HG03442 (cell line): ENCODE measurements at regions not wholly inside any gene's neighbourhood (a gene's known extent, or its start where the extent isn't known, plus 50 kb on each side); places are given as distances from the start of the nearest gene placed in this dataset.

Source experiments
- ATAC-seq: cut with Tn5 transposase; IDR thresholded peaks from one replicate; pipeline ENCODE4 v1.9.1; 2021; ENCODE audit warnings: mild to moderate bottlenecking, moderate library complexity; ENCODE audit not compliant: unreplicated experiment

DNA sequence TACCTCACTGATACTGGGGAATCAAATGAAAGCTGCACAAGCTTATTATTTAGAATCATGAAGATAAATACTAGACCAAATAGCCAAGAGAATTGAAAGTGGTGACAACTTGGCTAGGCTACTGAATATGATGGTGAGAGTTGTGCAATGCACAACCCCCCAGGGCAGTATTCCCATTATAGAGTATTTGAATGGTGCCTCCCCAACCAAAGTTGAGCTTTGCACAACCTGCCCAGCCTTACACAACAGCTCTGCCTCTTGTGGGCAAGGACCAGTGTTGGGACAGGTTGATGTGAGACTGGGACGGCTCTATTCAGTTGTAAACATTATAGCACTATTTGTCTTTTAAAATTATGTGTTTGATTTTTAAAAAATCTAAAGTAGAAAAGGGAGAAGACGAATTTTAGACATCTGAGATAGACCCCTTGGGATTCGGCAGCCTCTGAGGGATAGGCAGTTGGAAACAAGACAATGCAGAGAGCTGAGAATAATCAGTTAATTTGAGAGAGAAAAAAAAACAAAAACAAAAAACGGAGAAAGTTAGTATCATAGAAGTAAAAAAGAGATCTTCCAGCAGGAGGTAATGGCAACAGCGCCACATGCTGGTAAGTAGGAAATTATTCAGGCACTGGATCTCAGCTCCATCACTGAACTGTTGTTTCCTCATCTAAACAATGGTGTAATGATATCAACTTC, 91.0 kb upstream of the KCNA3 start:
- ATAC-seq, result no peak

DNA sequence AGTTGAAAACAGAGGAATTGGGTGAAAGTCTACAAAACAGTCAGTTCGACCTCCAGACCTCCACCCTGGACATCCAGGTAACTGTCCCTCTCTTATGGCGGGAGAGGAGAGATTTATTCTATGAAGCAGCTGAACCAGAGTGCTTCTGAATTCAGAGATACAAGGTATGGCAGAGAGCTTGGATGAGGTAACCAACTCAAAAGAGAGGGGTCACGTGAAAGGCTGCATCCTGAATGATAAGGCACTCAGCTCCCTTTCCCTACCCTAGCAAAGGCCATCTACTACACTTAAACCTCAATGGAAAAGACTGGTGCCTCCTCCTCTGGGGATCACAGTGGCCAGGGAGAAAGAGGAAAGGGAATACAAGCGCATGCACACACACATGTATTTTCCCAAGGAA, 88.4 kb upstream of the KCNA3 start:
- ATAC-seq, result no peak

DNA sequence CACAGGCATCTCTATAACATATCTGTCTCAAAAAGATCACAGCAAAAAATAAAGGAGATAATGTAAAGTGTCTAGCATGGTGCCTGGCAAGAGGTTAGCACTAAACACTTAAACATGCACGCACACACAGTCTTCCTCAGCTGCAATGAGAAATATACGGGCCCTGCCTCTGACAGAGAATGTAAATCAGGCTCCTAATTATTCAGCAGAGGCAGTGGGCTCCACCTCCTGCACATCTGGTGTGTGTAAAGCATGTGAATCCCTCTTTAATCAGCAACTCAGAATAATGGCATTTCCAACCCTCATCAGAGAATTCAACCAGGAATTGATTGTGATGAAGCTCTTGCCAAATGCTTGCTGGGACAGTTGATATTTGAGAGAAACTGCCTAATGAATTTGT, 85.6 kb upstream of the KCNA3 start:
- ATAC-seq, result no peak

DNA sequence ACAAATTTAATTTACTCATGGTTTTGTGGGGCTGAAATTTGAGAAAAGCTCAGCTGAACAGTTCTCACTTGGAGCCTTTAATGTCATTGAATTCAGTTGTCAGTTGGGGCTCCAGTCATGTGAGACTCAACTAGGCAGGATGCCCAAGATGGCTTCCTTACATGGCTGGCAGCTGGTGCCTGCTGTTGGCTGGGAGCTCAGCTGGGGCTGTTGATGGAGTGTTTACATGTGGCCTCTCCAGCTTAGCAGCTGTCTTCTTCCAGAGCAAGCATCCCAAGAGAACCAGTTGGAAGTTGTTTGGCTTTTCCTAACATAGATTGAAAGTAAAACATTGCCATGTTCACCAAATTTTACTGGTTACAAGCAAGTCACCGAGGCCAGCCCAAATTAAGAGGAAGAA, 81.8 kb upstream of the KCNA3 start:
- no peak for ATAC-seq

DNA sequence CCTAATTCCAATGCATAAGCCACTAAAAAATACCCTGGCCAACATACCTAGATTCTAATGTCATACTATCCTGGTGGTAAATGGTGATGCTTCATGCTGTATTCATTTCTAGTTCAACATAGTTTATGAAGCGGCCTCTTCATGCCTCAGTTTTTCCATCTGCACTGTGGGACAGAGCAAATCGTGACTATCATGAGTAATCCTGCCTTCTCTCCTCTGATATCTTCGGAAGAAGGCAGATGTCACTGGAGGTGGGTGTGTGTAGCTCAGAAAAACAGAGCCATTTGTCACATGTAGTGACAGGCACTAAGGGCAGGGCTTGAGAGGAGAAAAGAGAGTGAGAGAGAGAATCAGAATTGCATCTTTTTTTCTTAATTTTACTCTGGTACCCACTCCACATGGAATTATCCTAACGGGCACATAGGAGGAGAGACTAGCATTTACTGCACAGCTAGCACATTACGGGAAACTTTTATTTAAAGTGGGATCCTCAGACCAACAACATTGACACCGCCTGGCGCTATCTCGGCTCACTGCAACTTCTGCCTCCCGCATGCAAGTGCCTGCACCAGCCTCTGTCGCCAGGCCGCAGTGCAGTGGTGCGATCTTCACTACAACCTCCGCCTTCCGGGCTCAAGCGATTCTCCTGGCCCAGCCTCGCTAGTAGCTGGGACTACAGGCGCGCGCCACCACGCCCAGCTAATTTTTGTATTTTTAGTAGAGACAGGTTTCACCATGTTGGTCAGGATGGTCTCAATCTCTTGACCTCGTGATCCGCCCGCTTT, 78.4 kb upstream of the KCNA3 start:
- ATAC-seq, result no peak

DNA sequence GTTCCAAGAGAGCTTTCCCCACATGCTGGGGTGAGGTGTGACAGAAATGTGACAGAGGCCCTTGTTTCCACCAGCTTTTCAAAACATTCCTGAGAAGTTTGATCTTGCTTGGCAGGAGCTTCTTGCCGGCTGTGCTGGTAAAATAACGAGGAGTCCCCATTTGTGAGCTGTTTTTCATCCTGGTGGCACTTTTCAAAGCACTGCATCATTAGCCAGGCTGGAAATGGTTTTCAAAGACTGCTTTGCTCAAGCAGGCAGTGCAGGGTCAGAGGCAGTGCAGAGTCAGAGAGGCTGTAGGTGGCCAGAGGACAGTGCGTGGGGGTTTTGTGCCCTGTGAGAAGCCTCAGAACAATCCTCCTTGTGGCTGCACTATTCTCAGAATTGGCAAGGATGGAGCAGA, 75.8 kb upstream of the KCNA3 start:
- ATAC-seq, result no peak

DNA sequence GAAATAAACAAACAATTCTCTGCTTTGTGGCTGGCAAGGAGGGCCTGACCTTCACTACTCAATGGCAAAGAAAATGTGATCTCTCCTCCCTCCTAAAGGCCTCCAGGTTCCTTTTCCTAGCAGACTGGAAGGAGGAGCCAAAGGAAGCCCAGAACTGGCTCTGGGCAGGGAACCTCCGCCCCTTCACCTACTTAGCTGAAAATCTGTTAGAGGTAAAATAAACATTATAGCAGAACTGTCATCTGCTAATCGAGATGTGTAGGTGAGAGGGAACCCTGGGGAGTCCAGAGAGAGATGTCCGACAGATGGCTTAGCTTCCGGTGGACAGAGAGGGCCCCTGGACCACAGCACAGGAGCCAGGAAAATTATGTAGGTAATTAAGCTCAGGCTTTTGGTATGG, 75.2 kb upstream of the KCNA3 start:
- no peak for ATAC-seq

DNA sequence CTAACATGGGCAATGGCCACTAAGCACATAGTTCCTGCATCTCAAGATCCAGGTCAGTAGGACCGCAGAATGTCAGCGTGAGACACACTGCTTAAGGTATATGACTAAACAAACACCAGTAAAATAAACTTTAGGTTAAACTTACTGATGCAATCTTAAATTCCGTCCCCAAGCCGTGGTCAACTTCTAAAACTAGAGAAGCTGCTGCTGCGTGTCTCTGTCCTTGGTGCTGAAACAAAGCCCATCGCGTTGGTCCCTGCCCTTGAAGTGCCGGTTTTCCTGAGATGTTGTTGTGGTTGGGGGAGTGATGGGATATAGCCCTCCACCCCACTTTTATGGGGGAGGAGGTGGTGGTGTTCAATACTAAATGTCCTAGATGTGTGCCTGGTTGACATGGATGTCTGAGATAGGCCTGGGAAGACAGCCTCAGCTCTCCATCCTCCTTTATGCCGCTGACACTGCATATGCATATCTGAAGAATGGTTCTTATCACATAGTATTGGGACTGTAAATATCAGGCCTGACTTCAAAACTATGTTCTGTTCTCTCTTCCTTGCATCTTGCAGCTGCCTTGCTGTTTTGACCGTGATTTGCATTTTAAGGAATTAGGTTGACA, 72.0 kb upstream of the KCNA3 start:
- no peak for ATAC-seq

DNA sequence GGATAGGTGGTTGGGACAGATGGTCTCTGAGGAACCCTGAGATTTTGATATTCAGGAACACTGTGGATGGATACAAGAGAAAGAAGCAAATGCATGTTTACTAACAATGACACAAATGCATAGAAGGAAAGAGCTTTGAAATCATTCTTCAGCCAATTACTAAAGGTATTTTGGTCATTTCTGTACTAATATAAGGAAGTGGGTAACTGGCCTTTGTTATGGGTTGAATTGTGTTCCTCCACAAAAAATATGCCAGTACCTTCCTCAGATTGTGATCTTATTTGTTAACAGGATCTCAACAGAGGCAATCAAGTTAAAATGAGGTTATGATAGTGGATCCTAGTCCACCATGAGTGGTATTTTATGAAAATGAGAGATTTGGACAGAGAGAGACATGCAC, 68.7 kb upstream of the KCNA3 start:
- ATAC-seq, result no peak

DNA sequence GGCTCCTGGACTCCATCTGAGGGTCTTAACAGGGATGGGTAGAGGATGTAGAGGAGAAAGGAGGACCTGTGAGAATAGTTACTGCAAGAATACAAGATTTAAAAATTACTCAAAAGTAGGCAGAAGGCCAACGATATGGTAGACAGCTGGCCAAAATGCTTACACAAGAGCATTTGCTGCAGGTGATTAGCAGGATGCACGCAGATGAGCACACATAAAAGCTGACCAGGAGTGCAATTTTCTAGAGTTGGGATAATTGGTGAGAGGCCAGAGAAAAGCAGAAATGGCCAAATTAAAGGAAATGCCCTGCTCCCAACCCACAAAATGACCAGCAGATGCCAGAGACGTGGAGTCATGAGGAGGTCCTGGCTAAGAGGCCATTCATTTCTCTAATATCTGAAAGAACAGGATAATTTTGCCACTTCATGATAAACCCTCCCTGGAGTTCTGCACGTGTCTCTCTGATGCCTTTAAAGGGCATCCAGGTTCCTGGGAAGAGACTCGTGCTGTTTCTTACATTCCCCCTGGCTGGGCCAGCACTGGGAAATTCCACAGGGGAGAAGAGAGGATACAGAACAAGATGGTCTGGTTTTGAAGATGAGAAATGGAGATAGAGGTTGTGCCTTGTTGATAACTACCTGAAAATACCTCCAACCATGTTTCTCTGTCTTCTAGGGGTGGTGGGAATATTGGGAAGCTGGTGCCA, 62.3 kb upstream of the KCNA3 start:
- no peak for ATAC-seq

DNA sequence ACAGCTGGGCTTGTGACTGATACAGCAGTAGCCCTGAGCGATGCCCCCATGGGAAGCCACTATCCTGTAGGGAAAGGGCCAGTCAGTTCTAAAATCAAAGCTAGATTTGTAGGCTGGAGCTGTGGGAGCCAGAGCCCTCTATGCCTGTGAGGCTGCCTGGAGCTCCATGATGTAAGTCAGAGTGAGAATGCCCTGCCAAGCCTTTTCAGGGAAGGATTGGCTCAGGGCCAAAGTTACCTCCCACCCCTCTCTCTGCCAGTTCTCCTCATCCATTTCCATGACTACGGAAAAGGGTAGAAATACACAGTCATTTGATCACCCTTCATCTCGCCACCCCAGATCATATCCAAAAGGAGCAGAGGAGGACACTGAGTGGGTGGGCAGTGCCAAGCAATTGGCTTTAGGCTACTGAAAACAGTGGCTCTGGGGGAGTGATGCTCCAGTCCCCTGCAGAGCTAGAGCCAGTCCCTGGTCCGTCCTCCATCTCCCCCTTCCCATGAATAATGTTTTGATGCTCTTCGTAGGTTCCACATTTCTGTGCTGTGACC, 59.5 kb upstream of the KCNA3 start:
- ATAC-seq, result no peak

DNA sequence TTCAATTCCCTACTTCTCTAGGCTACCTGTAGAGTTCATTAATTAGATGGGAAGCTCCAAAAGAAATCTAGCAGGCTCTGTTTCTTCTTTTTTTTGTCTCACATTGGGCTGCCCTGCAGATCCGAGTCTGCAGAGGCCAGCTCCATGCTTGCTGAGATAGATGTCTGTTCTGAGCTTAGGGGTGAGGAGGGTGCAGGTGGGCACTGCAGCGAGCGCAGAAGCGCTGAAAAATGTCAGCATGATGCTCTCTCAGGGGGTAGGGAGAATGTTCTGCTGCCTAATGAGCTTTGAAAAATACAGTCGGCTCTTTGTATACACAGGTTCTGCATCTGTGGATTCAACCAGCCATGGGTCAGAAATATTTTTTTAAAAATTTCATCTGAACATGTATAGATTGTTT, 56.8 kb upstream of the KCNA3 start:
- ATAC-seq, result no peak

DNA sequence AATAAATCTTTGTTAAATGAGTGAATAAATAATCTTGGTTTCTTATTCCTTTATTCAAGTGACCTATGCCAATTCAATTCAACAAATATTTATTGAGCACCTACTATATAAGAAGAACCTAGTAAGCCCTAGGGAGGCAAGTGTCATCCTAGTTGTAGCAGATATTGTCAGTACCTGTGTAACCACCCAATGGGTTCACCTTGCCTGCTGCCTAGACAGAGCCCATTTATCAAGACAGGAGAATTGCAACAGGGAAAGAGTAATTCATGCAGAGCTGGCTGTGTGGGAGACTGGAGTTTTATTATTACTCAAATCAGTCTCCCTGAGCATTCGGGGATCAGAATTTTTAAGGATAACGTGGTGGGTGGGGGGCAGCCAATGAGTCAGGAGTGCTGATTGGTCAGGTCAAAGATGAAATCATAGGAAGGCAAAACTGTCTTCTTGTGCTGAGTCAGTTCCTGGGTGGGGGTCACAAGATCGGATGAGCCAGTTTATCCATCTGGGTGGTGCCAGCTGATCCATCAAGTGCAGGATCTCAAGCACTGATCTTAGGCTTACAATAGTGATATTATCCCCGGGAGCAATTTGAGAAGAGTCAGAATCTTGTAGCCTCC, 53.8 kb upstream of the KCNA3 start:
- ATAC-seq, result no peak

DNA sequence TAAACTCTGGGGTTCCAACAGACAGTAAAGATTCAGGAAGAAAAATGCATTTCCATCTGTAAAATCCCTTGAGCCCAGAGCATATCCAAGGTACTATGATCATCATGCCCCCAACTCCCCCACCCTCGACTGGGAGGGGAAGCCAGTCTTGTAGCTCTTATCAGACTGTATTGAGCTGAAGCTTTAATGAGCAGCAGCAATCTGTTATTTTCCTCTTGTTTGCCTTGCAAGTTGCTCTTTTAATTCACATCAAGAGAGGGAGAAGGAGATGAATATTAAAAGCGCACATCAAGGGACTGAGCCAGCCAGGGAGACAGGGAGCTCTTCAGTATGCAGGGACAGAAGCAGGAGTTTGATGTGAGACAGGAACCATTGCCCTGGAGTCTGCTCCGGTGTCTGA, 52.5 kb upstream of the KCNA3 start:
- no peak for ATAC-seq

DNA sequence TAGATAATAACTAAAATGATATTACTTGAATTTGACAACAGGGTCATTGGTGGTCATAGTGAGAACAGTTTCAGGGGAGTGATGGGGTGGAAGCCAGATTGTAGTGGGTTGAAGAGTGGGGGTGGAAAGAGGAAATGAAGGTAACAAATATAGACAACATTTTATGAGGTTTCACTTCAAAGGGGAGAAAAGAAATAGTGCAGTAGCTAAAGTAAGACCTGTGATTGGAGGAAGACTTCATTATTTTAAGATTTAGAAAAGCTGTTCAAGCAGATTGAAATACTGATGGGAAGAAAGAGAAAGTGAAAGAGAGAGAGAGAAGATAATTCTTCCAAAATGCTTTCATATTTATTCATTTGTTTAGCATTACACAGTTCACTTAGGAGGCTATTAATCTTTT, 52.0 kb upstream of the KCNA3 start:
- peak; percentile 72 for ATAC-seq
